RWPE2 (cell line): ENCODE measurements at regions not wholly inside any gene's neighbourhood (a gene's known extent, or its start where the extent isn't known, plus 50 kb on each side); places are given as distances from the start of the nearest gene placed in this dataset.

ENCODE experiments used
- ATAC-seq: fragments of 200-7000 bp; cut with Tn5 transposase; 3 replicates; pipeline ENCODE4 v1.9.1; 2021; ENCODE audit warnings: low read depth
- DNase-seq: peaks from one replicate; pipeline ENCODE4 v3.0.0-alpha.2; 2020; ENCODE audit warnings: low spot score
- H3K27ac ChIP-seq: fragments of 450-650 bp; 2 replicates; pipeline ENCODE4 v1.5.1; 2017; ENCODE audit warnings: mild to moderate bottlenecking; ENCODE audit not compliant: poor library complexity, severe bottlenecking
- H3K27me3 ChIP-seq: fragments of 250-450 bp; sonication (Bioruptor Pico); 2 replicates; pipeline ENCODE4 v1.5.1; 2021; ENCODE audit warnings: mild to moderate bottlenecking, moderate library complexity; ENCODE audit not compliant: insufficient read depth, poor library complexity, severe bottlenecking
- H3K36me3 ChIP-seq: fragments of 250-450 bp; sonication (Bioruptor Pico); 2 replicates; pipeline ENCODE4 v1.5.1; 2020; ENCODE audit warnings: low read depth, mild to moderate bottlenecking, moderate library complexity
- H3K4me1 ChIP-seq: fragments of 250-450 bp; sonication (Bioruptor Pico); 2 replicates; pipeline ENCODE4 v1.5.1; 2021; ENCODE audit warnings: mild to moderate bottlenecking, moderate library complexity; ENCODE audit not compliant: insufficient read depth, poor library complexity, severe bottlenecking
- H3K4me3 ChIP-seq: fragments of 250-450 bp; sonication (Bioruptor Pico); 2 replicates; pipeline ENCODE4 v1.5.1; 2021; ENCODE audit warnings: mild to moderate bottlenecking, moderate library complexity; ENCODE audit not compliant: severe bottlenecking
- H3K9me3 ChIP-seq: fragments of 250-450 bp; sonication (Bioruptor Pico); 2 replicates; pipeline ENCODE4 v1.5.1; 2021; ENCODE audit warnings: mild to moderate bottlenecking, moderate library complexity; ENCODE audit not compliant: severe bottlenecking
- TF ChIP-seq, protein P1 (sequence below): fragments of 450-650 bp; IDR thresholded peaks from one replicate; pipeline ENCODE4 v1.5.1; 2017; ENCODE audit warnings: mild to moderate bottlenecking, moderate library complexity; ENCODE audit not compliant: poor library complexity, severe bottlenecking

DNA sequence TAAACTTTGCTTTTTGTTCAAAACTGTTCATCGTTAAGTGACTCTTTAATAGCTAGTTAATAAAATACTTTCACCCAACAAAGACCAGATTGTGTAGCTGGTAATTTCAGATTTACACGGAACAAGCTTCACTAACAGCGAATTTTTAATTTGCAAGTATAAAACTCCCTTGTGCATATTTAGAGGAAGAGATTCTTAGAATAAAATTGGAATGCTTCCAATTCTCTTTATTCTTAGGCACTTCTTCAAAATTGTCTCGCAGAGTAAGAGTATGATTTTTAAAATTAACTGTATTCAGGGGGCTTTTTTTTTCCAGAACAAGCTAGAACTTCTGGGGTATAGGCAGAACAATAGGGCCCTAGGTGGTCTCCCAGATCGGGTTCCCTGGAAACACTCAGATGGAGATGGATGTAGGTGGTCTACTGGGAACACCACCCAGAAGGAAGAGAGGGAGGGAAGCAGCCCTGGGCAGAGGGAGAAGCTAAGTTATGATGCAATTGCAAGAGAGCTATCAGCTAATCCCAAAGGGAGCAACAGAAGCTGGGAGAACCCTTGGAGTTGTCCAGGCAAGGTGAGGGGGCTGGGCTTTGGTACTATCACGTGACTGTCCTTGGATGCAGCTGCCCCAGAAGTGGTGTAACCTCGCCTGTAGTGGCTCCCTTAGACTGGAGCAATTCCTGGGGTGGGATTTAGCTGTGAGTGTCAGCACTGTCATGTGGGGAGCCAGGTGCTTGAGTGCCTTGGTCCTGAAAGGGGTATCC is 151.7 kb upstream of the ASB18 start:
- Histone ChIP-seq H3K4me1 (no peaks in the 10 kb centered on the region), H3K4me3 (no peak overlapping the region), H3K27me3 (peaks cover 19% of the 10 kb centered on the region), H3K36me3 (no peaks in the 10 kb centered on the region), H3K27ac (no peak overlapping the region), H3K9me3 (no peaks in the 10 kb centered on the region)
- DNase-seq: no peak
- ATAC-seq: no peak
- TF ChIP-seq, protein P1, sequence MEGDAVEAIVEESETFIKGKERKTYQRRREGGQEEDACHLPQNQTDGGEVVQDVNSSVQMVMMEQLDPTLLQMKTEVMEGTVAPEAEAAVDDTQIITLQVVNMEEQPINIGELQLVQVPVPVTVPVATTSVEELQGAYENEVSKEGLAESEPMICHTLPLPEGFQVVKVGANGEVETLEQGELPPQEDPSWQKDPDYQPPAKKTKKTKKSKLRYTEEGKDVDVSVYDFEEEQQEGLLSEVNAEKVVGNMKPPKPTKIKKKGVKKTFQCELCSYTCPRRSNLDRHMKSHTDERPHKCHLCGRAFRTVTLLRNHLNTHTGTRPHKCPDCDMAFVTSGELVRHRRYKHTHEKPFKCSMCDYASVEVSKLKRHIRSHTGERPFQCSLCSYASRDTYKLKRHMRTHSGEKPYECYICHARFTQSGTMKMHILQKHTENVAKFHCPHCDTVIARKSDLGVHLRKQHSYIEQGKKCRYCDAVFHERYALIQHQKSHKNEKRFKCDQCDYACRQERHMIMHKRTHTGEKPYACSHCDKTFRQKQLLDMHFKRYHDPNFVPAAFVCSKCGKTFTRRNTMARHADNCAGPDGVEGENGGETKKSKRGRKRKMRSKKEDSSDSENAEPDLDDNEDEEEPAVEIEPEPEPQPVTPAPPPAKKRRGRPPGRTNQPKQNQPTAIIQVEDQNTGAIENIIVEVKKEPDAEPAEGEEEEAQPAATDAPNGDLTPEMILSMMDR: no peak

GRCh38 chr2:236417150-236417549 is 152.5 kb upstream of the ACKR3 start:
- Histone ChIP-seq H3K4me1 (no peaks in the 10 kb centered on the region), H3K27me3 (peaks cover 19% of the 10 kb centered on the region), H3K4me3 (no peak overlapping the region), H3K36me3 (no peaks in the 10 kb centered on the region), H3K27ac (no peak overlapping the region), H3K9me3 (no peaks in the 10 kb centered on the region)
- DNase-seq: no peak
- TF ChIP-seq, protein P1: no peak
- no peak for ATAC-seq

DNA sequence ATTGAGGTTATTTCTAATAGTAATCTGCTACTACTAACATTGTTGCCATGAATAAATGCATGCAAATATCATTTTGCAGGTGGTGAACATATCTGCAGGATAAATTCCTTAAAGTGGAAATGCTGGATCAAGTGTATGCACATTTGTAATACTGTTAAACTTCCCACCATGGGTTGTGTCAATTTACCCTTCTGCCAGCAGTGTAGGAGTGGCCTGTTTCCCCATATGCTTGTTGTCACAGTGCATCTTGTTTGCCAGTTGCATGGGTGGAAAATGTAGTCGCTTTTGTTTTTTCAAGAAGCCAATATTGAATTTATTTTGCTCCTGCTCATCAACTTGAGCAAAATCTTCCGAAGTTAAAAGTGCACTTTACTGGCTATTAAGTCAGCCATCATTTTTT is 139.0 kb upstream of the ACKR3 start:
- TF ChIP-seq, protein P1: no peak
- H3K9me3 ChIP-seq: no peaks in the 10 kb centered on the region
- H3K27ac ChIP-seq: no peak overlapping the region
- no peak overlapping the region for H3K4me3 ChIP-seq
- H3K36me3 ChIP-seq: no peaks in the 10 kb centered on the region
- no peak for ATAC-seq
- H3K4me1 ChIP-seq: no peaks in the 10 kb centered on the region
- DNase-seq: no peak
- H3K27me3 ChIP-seq: peaks cover 24% of the 10 kb centered on the region

GRCh38 chr2:236434593-236434992 is 135.0 kb upstream of the ACKR3 start:
- no peak overlapping the region for H3K27ac ChIP-seq
- no peaks in the 10 kb centered on the region for H3K4me1 ChIP-seq
- no peaks in the 10 kb centered on the region for H3K9me3 ChIP-seq
- no peaks in the 10 kb centered on the region for H3K36me3 ChIP-seq
- H3K4me3 ChIP-seq: no peak overlapping the region
- DNase-seq (no peak), ATAC-seq (no peak)
- peaks cover 21% of the 10 kb centered on the region for H3K27me3 ChIP-seq
- TF ChIP-seq, protein P1: no peak
